HG03342 (cell line): ENCODE measurements at regions not wholly inside any gene's neighbourhood (a gene's known extent, or its start where the extent isn't known, plus 50 kb on each side); places are given as distances from the start of the nearest gene placed in this dataset.
"Not testable (repeated sequence)": the region's sequence is repeated elsewhere in the genome, so short reads cannot be mapped to it uniquely, and the experiment has no call there.

Experiments used
- ATAC-seq: cut with Tn5 transposase; IDR thresholded peaks from one replicate; pipeline ENCODE4 v1.9.1; 2021; ENCODE audit warnings: mild to moderate bottlenecking, moderate library complexity; ENCODE audit not compliant: unreplicated experiment

DNA sequence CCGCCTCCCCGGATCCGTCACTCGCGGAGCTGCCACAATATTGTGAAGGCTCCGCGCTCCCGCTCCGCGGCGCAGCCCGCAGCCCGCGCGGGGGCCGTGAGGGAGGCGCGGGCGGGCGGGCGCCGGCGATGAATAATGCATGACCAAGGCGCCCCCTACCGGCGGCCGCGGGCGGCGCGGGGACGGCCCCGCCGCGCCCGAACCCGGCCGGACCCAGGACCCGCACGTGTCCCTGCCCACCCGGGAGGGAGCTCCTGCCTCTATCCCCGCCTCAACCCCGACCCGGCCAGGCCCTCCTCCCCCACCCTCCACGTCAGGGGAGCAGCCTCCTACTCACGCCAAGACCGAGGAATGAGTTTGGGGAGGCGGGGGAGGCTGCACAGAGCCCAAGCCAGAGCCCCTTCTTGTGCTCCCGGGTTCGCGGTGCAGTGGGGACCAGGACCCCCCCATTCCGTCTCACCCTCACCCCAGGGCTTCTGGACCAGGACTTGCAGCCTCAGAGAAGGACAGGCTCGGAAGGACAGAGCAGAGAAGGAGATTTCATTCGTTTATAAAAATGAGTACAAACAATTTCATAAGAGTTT lies 70.8 kb upstream of the CASZ1 start:
- no peak for ATAC-seq

DNA sequence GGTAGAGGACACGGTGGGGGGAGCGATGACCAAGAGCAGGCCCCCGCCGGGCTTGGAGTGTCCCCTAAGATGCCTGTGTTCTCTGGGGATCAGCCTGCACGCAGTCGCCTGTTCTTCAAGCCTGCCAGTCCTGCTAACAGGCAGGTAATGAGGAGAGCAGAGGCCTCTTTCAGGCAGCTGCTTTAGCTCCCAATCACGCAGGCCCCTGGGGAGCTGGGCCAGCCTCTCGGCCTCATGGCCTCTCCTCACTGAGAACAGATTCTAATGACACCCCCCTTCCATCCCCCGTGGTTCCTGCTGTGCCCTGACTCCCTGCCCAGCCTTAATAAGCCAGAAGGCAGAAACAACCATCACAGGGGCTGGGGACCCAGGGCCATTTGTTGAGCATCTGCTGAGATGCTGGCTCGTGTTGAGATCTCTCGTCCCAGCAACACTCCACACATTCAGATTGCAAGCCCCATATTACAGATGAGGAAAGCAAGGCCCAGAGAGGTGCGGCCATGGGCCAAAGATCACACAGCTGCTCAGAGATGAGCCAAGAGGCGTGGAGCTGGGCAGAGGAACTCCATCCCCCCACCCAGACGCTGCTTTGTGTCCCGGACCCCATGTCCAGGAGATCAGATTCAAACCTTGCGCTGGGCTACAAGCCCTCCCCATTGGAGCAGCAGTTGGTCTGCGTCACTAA lies 71.6 kb upstream of the CASZ1 start:
- no peak for ATAC-seq

DNA sequence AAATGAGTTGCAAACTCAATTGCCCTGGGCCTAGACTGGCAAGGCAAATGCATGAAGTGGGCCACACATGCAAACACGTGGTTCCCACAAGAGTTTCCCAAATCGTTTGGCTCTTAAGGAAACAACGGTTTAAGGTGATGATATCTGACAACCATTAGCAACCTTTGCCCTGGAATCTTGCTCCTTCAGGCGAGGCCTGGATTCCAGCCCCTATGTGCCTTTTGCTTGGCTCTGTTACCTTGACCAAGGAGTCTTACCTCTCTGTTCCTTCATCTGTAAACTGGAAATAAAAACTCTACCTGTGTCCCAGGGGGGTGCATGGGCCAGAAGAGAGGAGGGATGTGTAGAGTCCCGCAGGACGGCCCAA lies 72.1 kb upstream of the CASZ1 start:
- no peak for ATAC-seq

DNA sequence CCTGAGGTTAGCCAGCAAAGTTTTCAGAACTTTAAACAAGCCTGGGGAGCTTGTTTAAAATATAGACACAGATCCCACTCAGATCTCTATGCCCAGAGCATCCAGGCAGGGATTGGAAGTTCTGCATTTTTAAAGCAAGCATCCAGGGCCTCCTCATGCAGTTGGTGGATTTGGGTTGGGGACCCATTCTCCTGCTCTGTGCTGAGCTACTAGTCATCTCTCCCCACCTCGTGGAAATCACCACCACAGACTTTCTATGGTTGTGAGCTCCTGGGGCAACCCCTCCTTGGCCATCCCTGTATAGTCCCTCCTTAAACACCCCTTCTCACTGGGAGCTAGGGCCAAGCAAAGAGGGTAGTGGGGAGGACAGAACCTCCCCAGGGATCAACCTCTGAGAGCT lies 73.5 kb upstream of the CASZ1 start:
- ATAC-seq: no peak

DNA sequence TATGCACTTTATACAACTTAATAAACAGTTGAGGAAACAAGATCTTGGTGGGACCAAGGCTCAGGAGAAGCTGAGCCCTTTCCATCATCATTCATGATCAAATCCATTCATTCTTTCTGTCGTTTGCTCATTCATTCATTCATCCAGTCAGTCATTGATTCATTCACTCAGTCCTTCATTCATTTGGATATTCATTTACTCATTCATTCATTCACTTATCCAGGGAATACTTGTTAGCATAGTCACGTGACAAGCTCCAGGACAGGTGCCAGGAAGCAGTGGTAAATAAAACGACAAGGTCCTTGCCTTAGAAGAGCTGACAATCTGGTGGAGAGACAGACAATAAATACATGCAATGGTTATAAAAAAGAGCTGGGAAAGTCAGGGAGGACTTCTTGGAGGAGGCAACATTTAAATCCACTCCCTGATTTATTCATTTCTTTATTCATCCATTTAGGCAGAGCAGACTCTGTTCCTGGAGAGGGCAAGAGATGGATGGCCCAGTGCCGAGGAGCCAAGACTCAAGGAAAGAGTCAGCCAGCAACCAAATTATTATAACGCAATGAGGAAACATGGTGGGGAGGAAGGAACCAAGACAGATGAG lies 74.1 kb upstream of the CASZ1 start:
- ATAC-seq: no peak

DNA sequence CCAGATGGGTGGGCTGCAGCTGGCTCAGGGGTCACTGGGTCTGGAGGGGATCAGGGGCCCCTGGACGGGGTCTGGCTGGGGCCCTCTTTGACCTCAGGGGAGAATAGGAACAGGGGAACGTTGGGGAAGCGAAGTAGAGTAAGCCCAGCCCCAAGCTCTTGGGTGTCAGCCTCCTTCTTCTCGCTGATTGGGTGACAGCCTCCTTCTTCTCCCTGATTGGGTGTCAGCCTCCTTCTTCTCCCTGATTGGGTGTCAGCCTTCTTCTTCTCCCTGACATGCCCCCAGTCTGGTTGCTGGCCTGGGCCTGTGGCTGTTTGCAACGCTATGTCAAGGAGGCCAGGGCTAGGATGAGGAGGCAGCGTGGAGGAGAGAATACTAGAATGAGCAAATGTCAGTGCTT lies 76.7 kb upstream of the CASZ1 start:
- ATAC-seq: no peak

DNA sequence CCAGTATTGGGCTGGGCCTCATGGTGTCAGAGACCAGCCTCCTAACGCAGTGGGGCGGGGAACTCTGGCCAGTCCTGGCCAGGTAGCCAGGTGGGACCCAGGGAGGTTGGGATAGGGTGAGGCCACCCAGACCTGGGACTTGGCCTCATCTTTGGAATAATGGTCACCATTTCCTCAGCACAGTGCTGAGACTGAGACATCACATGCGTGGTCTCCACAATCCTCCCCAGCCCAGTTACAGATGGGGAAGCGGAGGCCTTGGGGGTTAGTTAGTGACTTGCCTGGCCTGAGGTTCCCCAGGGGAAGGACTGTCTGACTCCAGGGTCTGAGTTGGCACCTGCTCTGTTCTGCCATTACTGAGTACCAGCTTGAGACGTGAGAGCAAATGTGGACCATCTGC lies 77.9 kb upstream of the CASZ1 start:
- ATAC-seq: no peak

DNA sequence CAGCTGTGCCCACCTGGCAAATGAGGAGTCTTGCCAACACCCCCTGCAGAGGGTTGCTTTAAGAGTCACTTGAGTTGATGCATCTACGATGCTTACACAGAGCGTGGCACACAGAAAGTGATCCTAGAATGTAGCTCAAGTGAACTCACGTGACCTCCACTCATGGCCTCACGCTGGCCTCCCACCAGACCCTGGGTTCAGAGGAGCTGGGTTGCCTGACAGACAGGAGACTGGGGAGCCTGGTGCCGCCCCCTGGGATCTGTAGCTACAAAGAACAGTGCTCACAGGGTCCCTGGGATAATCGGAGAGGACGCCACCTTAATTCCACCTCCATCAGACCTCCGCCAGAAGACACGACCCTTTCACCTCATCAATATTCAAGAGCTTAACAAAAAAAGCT lies 81.4 kb upstream of the CASZ1 start:
- ATAC-seq: no peak

DNA sequence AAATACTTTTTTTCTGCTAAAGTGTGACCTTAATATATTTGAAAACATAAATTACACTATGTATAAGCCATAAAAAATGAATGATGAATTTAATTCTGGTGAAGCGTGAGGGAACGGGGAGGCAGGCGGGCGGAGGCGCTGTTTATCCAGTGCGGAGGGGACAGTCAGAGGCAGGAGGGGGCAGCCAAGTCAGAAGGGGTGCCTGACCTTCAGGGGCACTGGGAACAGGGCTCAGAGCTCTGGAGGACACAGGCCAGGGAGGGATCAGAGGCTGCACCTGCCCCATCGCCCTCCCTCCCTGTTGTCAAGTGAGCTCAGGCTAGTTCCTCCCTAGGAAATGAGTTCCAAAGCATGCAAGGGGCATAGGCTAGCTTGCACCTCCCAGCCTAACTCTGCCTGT lies 82.0 kb upstream of the CASZ1 start:
- no peak for ATAC-seq

DNA sequence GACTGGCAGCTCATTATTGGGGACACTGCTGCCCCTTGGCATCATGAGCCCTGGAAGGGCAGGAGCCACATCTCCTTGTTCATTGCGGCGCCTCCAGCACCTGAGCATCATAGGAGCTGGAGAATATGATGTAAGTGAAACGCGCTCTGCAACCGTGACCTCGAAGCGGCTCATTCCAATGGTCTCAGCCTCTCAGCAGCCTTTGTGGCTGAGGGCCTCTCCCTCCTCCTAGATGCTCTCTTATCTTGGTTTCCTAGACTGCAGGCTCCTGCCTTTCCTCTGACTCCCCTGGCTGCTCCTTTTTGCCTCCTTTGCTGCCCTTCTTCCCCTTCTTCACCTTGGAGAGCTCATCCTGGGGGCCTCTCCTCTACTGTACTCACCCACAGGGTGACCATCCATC lies 83.6 kb upstream of the CASZ1 start:
- ATAC-seq: no peak

DNA sequence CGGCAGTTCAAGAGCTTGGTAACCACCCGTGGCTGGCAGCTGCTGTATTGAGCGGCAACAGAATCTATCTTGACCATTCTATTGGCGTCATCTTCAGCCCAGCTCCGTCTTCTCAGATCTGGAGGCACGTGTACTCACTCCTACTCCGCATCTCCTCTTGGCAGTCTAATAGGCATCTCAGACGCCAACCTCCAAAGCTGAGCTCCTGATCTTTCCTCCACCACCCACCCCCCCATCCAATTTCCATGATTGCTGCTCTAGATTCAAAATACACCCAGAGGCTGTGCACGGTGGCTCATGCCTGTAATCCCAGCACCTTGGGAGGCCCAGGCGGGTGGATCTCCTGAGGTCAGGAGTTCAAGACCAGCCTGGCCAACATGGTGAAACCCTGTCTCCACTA lies 84.6 kb upstream of the CASZ1 start:
- no peak for ATAC-seq

DNA sequence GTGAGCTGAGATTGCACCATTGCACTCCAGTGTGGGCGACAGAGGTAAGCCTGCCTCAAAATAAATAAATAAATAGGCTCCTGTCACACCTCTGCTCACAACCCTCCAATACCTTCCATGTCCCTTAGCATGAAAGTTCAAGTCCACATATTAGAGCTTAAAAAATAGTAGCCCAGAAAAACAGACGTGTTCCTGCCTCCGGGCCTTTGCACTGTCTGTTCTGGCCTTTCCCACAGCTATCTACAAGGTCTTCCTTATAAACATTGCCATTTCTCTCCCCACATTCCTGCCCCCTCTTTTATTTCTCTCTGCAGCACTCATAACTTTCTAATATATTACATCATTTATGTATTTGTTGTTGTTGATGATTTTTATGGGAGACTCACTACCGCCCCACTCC lies 85.6 kb upstream of the CASZ1 start:
- ATAC-seq: no peak

DNA sequence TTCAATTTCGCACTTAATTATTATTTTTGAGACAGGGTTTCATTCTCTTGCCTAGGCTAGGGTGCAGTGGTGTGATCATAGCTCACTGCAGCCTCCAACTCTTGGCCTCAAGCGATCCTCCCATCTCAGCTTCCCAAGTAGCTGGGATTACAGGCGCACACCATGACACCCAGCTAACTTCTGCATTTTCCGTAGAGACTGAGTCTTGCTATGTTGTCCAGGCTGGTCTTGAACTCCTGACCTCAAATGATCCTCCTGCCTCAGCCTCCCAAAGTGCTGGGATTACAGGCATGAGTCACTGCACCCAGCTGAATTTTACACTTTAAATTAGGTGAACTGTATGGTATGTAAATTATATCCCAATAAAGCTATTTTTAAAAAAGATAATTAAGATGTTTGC lies 90.6 kb upstream of the CASZ1 start:
- not testable (repeated sequence) for ATAC-seq

DNA sequence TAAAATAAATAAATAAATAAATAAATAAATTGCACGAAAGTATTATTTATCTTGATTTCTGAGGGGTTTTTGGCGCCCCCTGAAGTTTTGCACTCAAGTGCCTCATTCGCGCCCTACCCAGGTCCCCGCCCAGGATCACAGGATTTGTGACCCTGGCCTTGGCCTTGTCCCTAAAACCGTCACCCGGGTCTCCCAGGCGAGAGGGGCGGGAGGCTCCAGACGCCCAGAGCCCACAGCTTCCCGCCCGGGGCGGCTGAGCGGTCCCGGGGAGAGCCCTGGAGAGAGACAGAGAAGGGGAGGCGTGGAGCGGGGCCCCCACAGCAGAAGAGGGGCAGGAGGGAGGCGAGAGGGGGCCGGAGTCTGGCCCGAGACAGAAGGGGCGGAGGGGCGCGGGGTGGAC lies 91.8 kb upstream of the CASZ1 start:
- ATAC-seq: no peak

DNA sequence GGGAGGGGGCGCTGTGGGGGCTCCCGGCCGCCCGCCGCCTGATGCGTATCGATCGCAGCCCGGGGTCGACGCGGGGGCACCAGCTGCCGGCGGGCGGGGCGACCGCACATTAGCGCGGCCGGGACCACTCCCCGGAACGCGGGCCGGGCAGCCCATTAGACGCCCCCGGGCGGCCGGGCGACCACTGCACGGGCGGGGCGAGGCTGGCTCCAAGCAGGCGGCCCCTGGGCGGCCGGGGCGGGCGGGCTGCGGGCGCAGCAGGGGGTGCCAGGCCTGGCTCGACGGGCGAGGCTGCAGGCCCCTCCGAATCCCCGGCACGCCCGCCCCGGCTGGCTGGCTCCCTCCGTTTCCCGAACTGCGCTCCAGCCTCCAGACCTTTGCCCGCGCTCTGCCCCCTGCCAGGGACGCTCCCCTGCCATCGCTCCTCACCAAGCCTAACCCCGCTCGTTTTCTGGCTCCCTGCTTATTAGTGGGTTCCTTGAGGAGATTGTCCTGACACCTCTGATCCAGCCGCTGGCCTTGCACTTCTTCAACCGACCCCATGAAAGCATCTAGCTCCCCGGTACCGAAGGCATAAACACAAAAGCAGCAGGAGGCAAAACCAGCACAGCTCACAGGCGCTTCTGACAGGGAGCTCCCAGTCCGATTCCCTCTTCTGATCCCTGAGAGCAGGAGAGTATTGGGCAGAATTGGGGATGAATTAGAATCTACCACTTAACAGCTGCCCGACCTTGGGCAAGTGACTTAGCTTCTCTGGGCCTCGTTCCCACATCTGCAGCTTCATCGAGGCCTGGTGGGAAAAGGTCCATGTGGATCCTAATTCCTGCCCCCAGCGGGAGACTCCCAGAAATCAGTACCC lies 92.6 kb upstream of the CASZ1 start:
- ATAC-seq: no peak

DNA sequence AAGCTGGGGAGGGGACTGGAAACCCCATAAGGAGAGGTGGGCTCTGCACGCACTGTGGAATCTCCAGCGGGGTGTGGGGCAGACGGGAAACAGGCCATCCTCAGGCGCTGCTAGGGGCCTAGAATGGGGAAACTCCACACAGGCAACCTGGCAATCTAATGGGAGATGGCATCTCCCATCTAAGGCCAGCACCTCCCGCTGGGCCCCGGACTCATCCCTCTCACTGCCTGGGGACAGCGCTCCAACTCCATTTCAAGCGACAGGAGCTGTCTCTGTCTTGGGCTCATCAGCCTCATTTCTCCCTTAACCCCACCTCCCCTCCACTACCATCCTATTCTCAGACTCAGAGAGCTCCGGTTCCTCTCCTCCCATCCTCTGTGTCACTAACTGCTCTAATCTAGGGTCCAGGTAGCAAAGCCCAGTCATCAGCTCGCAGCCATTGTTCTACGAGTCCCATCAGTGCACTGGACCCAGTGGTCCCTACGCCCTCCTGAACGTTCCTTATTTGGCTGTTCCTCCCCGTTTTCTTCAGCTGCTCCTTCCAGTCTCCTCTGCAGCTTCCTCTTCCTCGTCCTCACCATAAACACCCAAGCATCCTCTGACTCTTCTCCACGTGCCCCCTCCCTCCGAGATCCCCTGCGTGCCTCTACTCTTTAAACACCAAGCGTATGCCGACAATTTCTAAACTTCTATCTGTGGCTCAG lies 93.4 kb upstream of the CASZ1 start:
- ATAC-seq: no peak

DNA sequence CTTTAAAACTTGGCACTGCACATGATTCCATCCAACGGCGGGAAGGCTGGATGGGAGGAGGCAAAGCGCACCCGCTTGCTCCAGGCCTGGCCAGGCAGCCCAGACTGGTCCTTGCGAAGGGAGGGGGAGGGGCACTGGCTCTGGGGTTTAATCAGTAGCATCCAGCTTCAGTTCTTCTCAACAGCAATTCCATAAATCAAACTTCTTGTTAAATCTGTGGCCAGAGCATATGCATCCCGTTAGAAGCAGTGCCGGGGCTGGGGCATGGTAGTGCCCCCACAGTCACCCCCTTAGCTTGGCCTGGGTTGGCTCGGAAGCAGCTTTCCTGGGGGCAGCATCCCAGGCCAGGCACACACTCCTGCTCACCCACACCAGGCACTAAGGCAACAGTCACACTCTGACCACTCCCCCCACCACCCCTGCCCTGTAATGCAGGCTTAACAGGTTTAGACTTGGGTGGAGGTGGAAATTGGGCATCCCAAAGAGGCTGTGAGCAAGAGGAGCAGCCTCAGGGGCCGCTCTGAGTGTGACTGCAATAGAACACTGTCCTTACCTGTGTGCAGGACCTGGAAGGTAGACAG lies 94.1 kb upstream of the CASZ1 start:
- no peak for ATAC-seq

DNA sequence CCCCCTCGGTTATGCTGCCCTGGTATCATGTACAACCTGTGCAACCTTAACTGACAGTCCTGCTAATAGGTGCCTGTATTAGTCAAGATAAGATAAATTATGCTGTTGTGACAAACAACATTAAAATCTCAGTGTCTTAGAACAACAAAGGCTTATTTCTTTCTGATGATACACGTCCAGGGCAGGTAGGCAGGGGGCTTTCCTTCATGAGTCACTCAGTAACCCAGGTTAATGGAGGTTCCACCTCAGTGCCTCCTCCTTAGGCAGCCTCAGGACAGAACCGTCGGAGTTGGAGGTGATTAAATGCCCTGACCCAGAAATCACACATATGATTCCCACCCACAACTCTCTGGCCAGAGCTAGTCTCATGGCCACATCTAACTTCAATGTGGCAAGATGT lies 94.6 kb upstream of the CASZ1 start:
- ATAC-seq: no peak

DNA sequence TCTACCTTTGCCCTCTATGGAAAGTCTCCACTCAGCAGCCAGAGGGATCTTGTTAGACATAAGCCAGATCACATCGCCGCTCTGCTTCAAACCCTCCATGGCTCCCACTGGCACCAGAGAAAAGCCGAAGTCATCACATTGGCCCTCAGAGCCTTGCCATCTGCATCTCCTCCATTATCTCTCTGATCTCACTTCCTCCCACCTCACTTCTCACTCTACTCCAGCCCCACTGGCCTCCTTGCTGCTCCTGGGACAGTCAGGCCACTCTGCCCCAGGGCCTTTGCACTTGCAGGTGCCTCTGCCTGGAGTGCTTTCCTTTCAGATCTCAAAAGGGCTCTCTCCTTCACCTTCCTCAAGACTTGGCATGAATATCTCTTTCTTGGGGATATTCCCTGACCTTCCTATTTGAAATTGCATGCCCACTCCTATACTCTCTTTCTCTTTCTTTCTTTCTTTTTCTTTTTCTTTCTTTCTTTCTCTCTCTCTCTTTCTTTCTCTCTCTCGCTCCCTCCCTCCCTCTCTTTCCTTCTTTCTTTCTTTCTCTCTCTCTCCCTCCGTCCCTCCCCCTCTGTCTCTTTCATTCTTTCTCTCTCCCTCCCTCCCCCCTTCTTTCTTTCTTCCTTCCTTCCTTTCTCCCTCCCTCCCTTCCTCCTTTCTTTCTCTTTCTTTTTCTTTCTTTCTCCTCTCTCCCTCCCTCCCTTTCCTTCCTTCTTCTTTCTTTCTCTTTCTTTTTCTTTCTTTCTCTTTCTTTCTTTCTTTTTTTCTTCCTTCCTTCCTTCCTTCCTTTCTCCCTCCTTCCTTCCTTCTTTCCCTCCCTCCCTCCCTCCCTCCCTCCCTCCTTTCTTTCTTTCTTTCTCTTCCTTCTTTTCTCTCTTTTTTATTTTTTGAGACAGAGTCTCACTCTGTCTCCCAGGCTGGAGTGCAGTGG lies 96.0 kb upstream of the CASZ1 start:
- ATAC-seq: no peak

DNA sequence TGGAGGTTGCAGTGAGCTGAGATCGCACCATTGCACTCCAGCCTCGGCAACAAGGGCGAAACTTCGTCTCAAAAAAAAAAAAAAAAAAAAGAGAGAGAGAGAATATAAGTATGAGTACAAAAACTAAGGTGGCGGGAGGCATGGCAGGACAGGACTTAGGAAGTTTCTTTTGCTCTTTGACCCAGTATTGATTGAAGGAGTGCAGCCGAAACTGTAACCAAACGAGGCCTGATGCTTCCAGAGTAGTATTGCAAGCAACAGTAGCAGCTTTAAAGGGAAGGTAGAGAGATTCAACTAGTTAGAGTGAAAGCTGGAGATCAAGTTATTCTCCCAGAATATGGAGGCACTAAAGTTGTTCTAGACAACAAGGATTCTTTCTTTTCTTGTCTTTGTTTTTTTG lies 99.2 kb upstream of the CASZ1 start:
- ATAC-seq: no peak
